M059J (cell line): ENCODE measurements at regions not wholly inside any gene's neighbourhood (a gene's known extent, or its start where the extent isn't known, plus 50 kb on each side); places are given as distances from the start of the nearest gene placed in this dataset.
"Not testable (repeated sequence)": the region's sequence is repeated elsewhere in the genome, so short reads cannot be mapped to it uniquely, and the experiment has no call there.

Experiments
- DNase-seq: peaks from one replicate; pipeline ENCODE4 v3.0.0-alpha.2; 2012; ENCODE audit warnings: low read depth

GRCh38 chr7:81887098-81888090 is 117.5 kb upstream of the HGF start:
- no peak for DNase-seq

GRCh38 chr7:81886211-81886764 is 116.4 kb upstream of the HGF start:
- DNase-seq: no peak

- DNase-seq: no peak
Measured at GRCh38 chr7:81884817-81885216, 115.0 kb upstream of the HGF start.

- DNase-seq: no peak
Measured at GRCh38 chr7:81883801-81884393, 114.0 kb upstream of the HGF start.

GRCh38 chr7:81882086-81882485 is 112.2 kb upstream of the HGF start:
- DNase-seq: no peak

GRCh38 chr7:81877890-81878289 is 108.0 kb upstream of the HGF start:
- DNase-seq: no peak

GRCh38 chr7:81873559-81873958 is 103.7 kb upstream of the HGF start:
- no peak for DNase-seq

- DNase-seq: no peak
Measured at GRCh38 chr7:81871606-81872265, 101.9 kb upstream of the HGF start.

GRCh38 chr7:81870608-81871007 is 100.8 kb upstream of the HGF start:
- no peak for DNase-seq

GRCh38 chr7:81869670-81870069 is 99.8 kb upstream of the HGF start:
- DNase-seq: peak; percentile 1

- DNase-seq: no peak
Measured at GRCh38 chr7:81865754-81866153, 95.9 kb upstream of the HGF start.

GRCh38 chr7:81859433-81859832 is 89.6 kb upstream of the HGF start:
- DNase-seq: no peak

- peak; percentile 55 for DNase-seq
Measured at GRCh38 chr7:81858820-81859219, 89.0 kb upstream of the HGF start.

GRCh38 chr7:81857385-81857784 is 87.5 kb upstream of the HGF start:
- peak; percentile 3 for DNase-seq

- no peak for DNase-seq
Measured at GRCh38 chr7:81854518-81854917, 84.7 kb upstream of the HGF start.

- no peak for DNase-seq
Measured at GRCh38 chr7:81852701-81853100, 82.9 kb upstream of the HGF start.

- no peak for DNase-seq
Measured at GRCh38 chr7:81851413-81851812, 81.6 kb upstream of the HGF start.

- DNase-seq: peak; percentile 44
Measured at GRCh38 chr7:81846398-81846797, 76.6 kb upstream of the HGF start.

GRCh38 chr7:81845744-81846241 is 75.9 kb upstream of the HGF start:
- no peak for DNase-seq

- not testable (repeated sequence) for DNase-seq
Measured at GRCh38 chr7:81843657-81844056, 73.8 kb upstream of the HGF start.

- no peak for DNase-seq
Measured at GRCh38 chr7:81842361-81842760, 72.5 kb upstream of the HGF start.

- no peak for DNase-seq
Measured at GRCh38 chr7:81839708-81840369, 70.0 kb upstream of the HGF start.
